MM.1S (cell line): ENCODE measurements at regions not wholly inside any gene's neighbourhood (a gene's known extent, or its start where the extent isn't known, plus 50 kb on each side); places are given as distances from the start of the nearest gene placed in this dataset.

Experiments used
- EZH2 ChIP-seq: fragments of 300-600 bp; sonication (generic); optimal IDR thresholded peaks from 2 replicates; pipeline ENCODE3; 2017; ENCODE audit warnings: low read depth, mild to moderate bottlenecking, antibody characterized with exemption, low read length, mixed read lengths
- EZH2phosphoT487 ChIP-seq: fragments of 300-600 bp; sonication (generic); IDR thresholded peaks from 2 replicates; pipeline ENCODE4 v1.6.1; 2018; ENCODE audit warnings: antibody characterized with exemption, low read length
- TF ChIP-seq, protein P1 (sequence below): fragments of 300-600 bp; sonication (generic); IDR thresholded peaks from 2 replicates; pipeline ENCODE4 v1.5.1; 2016; ENCODE audit warnings: antibody characterized with exemption, low read length, mixed read lengths

DNA sequence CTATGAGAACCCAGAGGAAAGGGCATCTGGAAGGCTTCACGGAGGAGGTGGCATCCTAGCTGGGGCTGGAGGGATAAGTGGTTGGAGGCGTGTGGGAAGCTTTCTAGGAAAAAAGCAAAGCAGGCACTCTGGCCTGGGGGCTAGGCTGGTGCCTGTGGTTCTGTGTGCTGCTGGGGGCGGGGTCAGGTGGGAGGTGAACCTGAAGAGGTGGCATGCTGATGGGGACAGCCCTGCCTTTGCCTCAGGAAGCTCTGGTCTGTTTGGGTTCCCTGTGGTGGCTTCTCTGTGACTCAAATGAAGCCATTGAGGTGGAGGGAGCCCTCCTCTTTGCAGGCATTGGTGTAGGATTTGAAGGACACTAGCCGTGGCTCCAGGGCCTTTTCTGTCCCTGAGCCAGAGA, 221.6 kb upstream of the POU3F1 start:
- TF ChIP-seq, protein P1, sequence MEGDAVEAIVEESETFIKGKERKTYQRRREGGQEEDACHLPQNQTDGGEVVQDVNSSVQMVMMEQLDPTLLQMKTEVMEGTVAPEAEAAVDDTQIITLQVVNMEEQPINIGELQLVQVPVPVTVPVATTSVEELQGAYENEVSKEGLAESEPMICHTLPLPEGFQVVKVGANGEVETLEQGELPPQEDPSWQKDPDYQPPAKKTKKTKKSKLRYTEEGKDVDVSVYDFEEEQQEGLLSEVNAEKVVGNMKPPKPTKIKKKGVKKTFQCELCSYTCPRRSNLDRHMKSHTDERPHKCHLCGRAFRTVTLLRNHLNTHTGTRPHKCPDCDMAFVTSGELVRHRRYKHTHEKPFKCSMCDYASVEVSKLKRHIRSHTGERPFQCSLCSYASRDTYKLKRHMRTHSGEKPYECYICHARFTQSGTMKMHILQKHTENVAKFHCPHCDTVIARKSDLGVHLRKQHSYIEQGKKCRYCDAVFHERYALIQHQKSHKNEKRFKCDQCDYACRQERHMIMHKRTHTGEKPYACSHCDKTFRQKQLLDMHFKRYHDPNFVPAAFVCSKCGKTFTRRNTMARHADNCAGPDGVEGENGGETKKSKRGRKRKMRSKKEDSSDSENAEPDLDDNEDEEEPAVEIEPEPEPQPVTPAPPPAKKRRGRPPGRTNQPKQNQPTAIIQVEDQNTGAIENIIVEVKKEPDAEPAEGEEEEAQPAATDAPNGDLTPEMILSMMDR: no peak
- TF ChIP-seq EZH2 (no peak), EZH2phosphoT487 (no peak)
